PC-9 (cell line): ENCODE measurements at regions not wholly inside any gene's neighbourhood (a gene's known extent, or its start where the extent isn't known, plus 50 kb on each side); places are given as distances from the start of the nearest gene placed in this dataset.

Source experiments
- BruUV-seq: library from RNA; stranded (reverse); fragments of 400-500 nt; replicated peaks from 2 replicates; lab custom pipeline; 2021; lab: Mats Ljungman, UMichigan
- CTCF ChIA-PET: fragments of 300-600 bp; sonication (Branson Sonifier 250); formaldehyde crosslinking; loops from one replicate; lab custom pipeline; 2022; ENCODE audit warnings: antibody characterized with exemption; lab: Charles Lee
- POLR2A ChIA-PET: fragments of 300-600 bp; sonication (Branson Sonifier 250); formaldehyde crosslinking; loops from one replicate; lab custom pipeline; 2022; ENCODE audit warnings: antibody characterized with exemption; ENCODE audit not compliant: unreplicated experiment; lab: Charles Lee
- DNase-seq, 2 experiments: peaks; one replicate each; pipeline versions ENCODE4 v3.0.0 to v3.0.0-alpha.2; 2015 to 2022; ENCODE audit warnings: mixed read lengths in 1 of 2
- H2AFZ ChIP-seq: fragments of 200-600 bp; sonication (generic); 2 replicates; pipeline ENCODE4 v1.8.1; 2017; ENCODE audit warnings: antibody characterized with exemption
- H3F3A ChIP-seq: fragments of 200-600 bp; sonication (generic); 2 replicates; pipeline ENCODE4 v1.8.1; 2017; ENCODE audit warnings: antibody characterized with exemption, mild to moderate bottlenecking, low read depth; ENCODE audit not compliant: insufficient read depth
- H3K27ac ChIP-seq: fragments of 200-600 bp; sonication (generic); 2 replicates; pipeline ENCODE4 v1.6.1; 2016; ENCODE audit warnings: mixed run types
- H3K27me3 ChIP-seq: fragments of 200-600 bp; sonication (generic); 2 replicates; pipeline ENCODE4 v1.6.1; 2016; ENCODE audit warnings: low read depth, mixed run types; ENCODE audit not compliant: insufficient read depth
- H3K36me3 ChIP-seq: fragments of 200-600 bp; sonication (generic); 2 replicates; pipeline ENCODE4 v1.6.1; 2016; ENCODE audit warnings: low read depth, mixed run types
- H3K4me1 ChIP-seq: fragments of 200-600 bp; sonication (generic); replicated peaks from 2 replicates; pipeline ENCODE4 v1.6.1; 2016; ENCODE audit warnings: mixed run types; ENCODE audit not compliant: insufficient read depth
- H3K4me2 ChIP-seq: fragments of 200-600 bp; sonication (generic); 2 replicates; pipeline ENCODE4 v1.6.1; 2017; ENCODE audit warnings: mixed run types
- H3K4me3 ChIP-seq: fragments of 200-600 bp; sonication (generic); 2 replicates; pipeline ENCODE4 v1.6.1; 2016; ENCODE audit warnings: mixed run types
- H3K79me2 ChIP-seq: fragments of 200-600 bp; sonication (generic); 2 replicates; pipeline ENCODE4 v1.6.1; 2017; ENCODE audit warnings: low read depth, mixed run types
- H3K9me2 ChIP-seq: fragments of 200-600 bp; sonication (generic); 2 replicates; pipeline ENCODE4 v1.8.1; 2017; ENCODE audit warnings: mild to moderate bottlenecking; ENCODE audit not compliant: insufficient read depth
- H3K9me3 ChIP-seq: fragments of 200-600 bp; sonication (generic); 2 replicates; pipeline ENCODE4 v1.8.1; 2016; ENCODE audit warnings: low read depth; ENCODE audit not compliant: insufficient read depth
- H4K20me1 ChIP-seq: fragments of 200-600 bp; sonication (generic); 2 replicates; pipeline ENCODE4 v1.8.1; 2017; ENCODE audit not compliant: insufficient read depth
- EZH2 ChIP-seq: fragments of 200-600 bp; sonication (generic); IDR thresholded peaks from 2 replicates; pipeline ENCODE4 v1.8.0; 2017; ENCODE audit warnings: antibody characterized with exemption, low read depth
- intact Hi-C: fragments of 100-400 bp; cut with micrococcal nuclease; formaldehyde crosslinking; loops from one replicate; pipeline ENCODE4 v1.10.0; 2022; ENCODE audit not compliant: unreplicated experiment
- TF ChIP-seq, protein P1 (sequence below): fragments of 200-600 bp; sonication (generic); conservative IDR thresholded peaks from 2 replicates; pipeline ENCODE4 v1.6.1; 2017; ENCODE audit warnings: mixed run types, antibody characterized with exemption, mild to moderate bottlenecking, moderate library complexity

GRCh38 chrX:145630081-145630480 is 187.5 kb upstream of the SLITRK2 start:
- no peaks in the 10 kb centered on the region for H3K27me3 ChIP-seq
- H3K4me2 ChIP-seq: no peak overlapping the region
- no peaks in the 10 kb centered on the region for H3K9me2 ChIP-seq
- DNase-seq: no peak
- no TSS peak for BruUV-seq
- H3K4me3 ChIP-seq: no peak overlapping the region
- peak overlapping the region; percentile 54; the same call in 1 of the 2 replicates for H2AFZ ChIP-seq
- CTCF ChIA-PET: no interaction called here
- H3K4me1 ChIP-seq: no peaks in the 10 kb centered on the region
- H3K79me2 ChIP-seq: no peaks in the 10 kb centered on the region
- no peaks in the 10 kb centered on the region for H3K36me3 ChIP-seq
- POLR2A ChIA-PET: no interaction called here
- H3K9me3 ChIP-seq: no peaks in the 10 kb centered on the region
- TF ChIP-seq EZH2: no peak
- TF ChIP-seq, protein P1, sequence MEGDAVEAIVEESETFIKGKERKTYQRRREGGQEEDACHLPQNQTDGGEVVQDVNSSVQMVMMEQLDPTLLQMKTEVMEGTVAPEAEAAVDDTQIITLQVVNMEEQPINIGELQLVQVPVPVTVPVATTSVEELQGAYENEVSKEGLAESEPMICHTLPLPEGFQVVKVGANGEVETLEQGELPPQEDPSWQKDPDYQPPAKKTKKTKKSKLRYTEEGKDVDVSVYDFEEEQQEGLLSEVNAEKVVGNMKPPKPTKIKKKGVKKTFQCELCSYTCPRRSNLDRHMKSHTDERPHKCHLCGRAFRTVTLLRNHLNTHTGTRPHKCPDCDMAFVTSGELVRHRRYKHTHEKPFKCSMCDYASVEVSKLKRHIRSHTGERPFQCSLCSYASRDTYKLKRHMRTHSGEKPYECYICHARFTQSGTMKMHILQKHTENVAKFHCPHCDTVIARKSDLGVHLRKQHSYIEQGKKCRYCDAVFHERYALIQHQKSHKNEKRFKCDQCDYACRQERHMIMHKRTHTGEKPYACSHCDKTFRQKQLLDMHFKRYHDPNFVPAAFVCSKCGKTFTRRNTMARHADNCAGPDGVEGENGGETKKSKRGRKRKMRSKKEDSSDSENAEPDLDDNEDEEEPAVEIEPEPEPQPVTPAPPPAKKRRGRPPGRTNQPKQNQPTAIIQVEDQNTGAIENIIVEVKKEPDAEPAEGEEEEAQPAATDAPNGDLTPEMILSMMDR: no peak
- no peaks in the 10 kb centered on the region for H4K20me1 ChIP-seq
- no peaks in the 10 kb centered on the region for H3F3A ChIP-seq
- no peak overlapping the region for H3K27ac ChIP-seq
- intact Hi-C loops: no loop called here

GRCh38 chrX:145630806-145631435 is 186.7 kb upstream of the SLITRK2 start:
- no peaks in the 10 kb centered on the region for H3K4me1 ChIP-seq
- H2AFZ ChIP-seq: no peak overlapping the region
- no peak overlapping the region for H3K4me3 ChIP-seq
- no peak for DNase-seq
- BruUV-seq: no TSS peak
- H3K79me2 ChIP-seq: no peaks in the 10 kb centered on the region
- CTCF ChIA-PET: no interaction called here
- H3K27me3 ChIP-seq: no peaks in the 10 kb centered on the region
- TF ChIP-seq EZH2: no peak
- TF ChIP-seq, protein P1: no peak
- no peaks in the 10 kb centered on the region for H3F3A ChIP-seq
- no peaks in the 10 kb centered on the region for H3K9me2 ChIP-seq
- no peaks in the 10 kb centered on the region for H4K20me1 ChIP-seq
- POLR2A ChIA-PET: no interaction called here
- no peak overlapping the region for H3K4me2 ChIP-seq
- intact Hi-C loops: no loop called here
- no peaks in the 10 kb centered on the region for H3K9me3 ChIP-seq
- H3K36me3 ChIP-seq: no peaks in the 10 kb centered on the region
- no peak overlapping the region for H3K27ac ChIP-seq

DNA sequence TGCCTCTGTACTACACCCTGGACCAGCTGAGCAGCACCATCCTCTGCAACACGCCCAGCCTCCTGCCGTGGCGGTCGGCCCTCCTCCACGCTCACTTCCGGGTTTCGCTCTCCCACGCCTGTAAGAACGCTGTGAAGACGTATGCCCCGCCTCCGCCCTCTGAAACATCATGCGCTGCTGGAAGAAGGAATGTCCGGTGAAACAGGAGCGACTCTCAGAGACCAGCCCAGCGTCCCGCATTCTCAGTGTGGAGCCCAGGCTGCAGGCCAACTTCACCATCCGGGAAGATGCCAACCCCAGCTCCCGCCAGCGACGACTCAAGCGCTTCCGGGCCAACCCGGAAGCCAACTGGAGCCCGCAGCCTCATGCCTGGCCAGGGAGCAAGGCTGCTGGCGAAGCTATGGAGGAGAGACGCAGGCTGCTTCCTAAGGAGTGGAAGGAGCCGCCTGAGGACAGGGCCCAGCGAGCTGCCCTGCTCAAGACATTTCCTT is 186.1 kb upstream of the SLITRK2 start:
- H3K9me3 ChIP-seq: no peaks in the 10 kb centered on the region
- H3F3A ChIP-seq: no peaks in the 10 kb centered on the region
- no peaks in the 10 kb centered on the region for H3K4me1 ChIP-seq
- no peak for TF ChIP-seq EZH2
- TF ChIP-seq, protein P1: no peak
- H3K4me2 ChIP-seq: no peak overlapping the region
- no peaks in the 10 kb centered on the region for H3K27me3 ChIP-seq
- H4K20me1 ChIP-seq: no peaks in the 10 kb centered on the region
- H3K36me3 ChIP-seq: no peaks in the 10 kb centered on the region
- H3K4me3 ChIP-seq: no peak overlapping the region
- CTCF ChIA-PET: no interaction called here
- no peak for DNase-seq
- POLR2A ChIA-PET: no interaction called here
- no TSS peak for BruUV-seq
- no peak overlapping the region for H2AFZ ChIP-seq
- intact Hi-C loops: no loop called here
- H3K27ac ChIP-seq: no peak overlapping the region
- H3K9me2 ChIP-seq: no peaks in the 10 kb centered on the region
- no peaks in the 10 kb centered on the region for H3K79me2 ChIP-seq
